ENCODE measurements at regions not wholly inside any gene's neighbourhood (a gene's known extent, or its start where the extent isn't known, plus 50 kb on each side); places are given as distances from the start of the nearest gene placed in this dataset.
"Not testable (repeated sequence)": the region's sequence is repeated elsewhere in the genome, so short reads cannot be mapped to it uniquely, and the experiment has no call there.

GRCh38 chr6:14300189-14300588 is 182.6 kb downstream of the CD83 start:
- TF ChIP-seq, protein P1, sequence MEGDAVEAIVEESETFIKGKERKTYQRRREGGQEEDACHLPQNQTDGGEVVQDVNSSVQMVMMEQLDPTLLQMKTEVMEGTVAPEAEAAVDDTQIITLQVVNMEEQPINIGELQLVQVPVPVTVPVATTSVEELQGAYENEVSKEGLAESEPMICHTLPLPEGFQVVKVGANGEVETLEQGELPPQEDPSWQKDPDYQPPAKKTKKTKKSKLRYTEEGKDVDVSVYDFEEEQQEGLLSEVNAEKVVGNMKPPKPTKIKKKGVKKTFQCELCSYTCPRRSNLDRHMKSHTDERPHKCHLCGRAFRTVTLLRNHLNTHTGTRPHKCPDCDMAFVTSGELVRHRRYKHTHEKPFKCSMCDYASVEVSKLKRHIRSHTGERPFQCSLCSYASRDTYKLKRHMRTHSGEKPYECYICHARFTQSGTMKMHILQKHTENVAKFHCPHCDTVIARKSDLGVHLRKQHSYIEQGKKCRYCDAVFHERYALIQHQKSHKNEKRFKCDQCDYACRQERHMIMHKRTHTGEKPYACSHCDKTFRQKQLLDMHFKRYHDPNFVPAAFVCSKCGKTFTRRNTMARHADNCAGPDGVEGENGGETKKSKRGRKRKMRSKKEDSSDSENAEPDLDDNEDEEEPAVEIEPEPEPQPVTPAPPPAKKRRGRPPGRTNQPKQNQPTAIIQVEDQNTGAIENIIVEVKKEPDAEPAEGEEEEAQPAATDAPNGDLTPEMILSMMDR (IDR thresholded peaks at IDR 0.05 in 4 of 5, conservative IDR thresholded peaks at IDR 0.05 in 1 of 5), result not testable (repeated sequence)
- not testable (repeated sequence) for TF ChIP-seq POLR2A (IDR thresholded peaks at IDR 0.05)
